NAMALWA (cell line): ENCODE measurements at regions not wholly inside any gene's neighbourhood (a gene's known extent, or its start where the extent isn't known, plus 50 kb on each side); places are given as distances from the start of the nearest gene placed in this dataset.
"Not testable (repeated sequence)": the region's sequence is repeated elsewhere in the genome, so short reads cannot be mapped to it uniquely, and the experiment has no call there.

ENCODE experiments used
- DNase-seq: peaks from one replicate; pipeline ENCODE4 v3.0.0-alpha.2; 2015; ENCODE audit warnings: low spot score

GRCh38 chr2:2896011-2896410, 481.6 kb downstream of the EIPR1 start:
- DNase-seq = no peak

- DNase-seq = not testable (repeated sequence)
Observed at GRCh38 chr2:2894011-2894410, 483.6 kb downstream of the EIPR1 start.

GRCh38 chr2:2892892-2893291, 484.7 kb downstream of the EIPR1 start:
- DNase-seq = no peak

- no peak for DNase-seq
Observed at GRCh38 chr2:2892378-2892777, 485.2 kb downstream of the EIPR1 start.

- no peak for DNase-seq
Observed at GRCh38 chr2:2890901-2891300, 486.7 kb downstream of the EIPR1 start.

GRCh38 chr2:2890246-2890645, 487.4 kb downstream of the EIPR1 start:
- no peak for DNase-seq

GRCh38 chr2:2889646-2890045, 488.0 kb downstream of the EIPR1 start:
- DNase-seq = no peak

GRCh38 chr2:2889141-2889540, 488.5 kb downstream of the EIPR1 start:
- DNase-seq = no peak

- no peak for DNase-seq
Observed at GRCh38 chr2:2887772-2888387, 489.7 kb downstream of the EIPR1 start.

- DNase-seq = no peak
Observed at GRCh38 chr2:2886922-2887321, 490.7 kb downstream of the EIPR1 start.

- DNase-seq = no peak
Observed at GRCh38 chr2:2881499-2881898, 496.1 kb downstream of the EIPR1 start.

- no peak for DNase-seq
Observed at GRCh38 chr2:2880938-2881337, 496.7 kb downstream of the EIPR1 start.

- DNase-seq = peak; percentile 20
Observed at GRCh38 chr2:2879781-2880180, 497.8 kb downstream of the EIPR1 start.

GRCh38 chr2:2879071-2879470, 498.5 kb downstream of the EIPR1 start:
- DNase-seq = no peak

- DNase-seq = no peak
Observed at GRCh38 chr2:2877427-2877826, 500.2 kb downstream of the EIPR1 start.

- DNase-seq = no peak
Observed at GRCh38 chr2:2876331-2877221, 501.0 kb downstream of the EIPR1 start.

- no peak for DNase-seq
Observed at GRCh38 chr2:2875831-2876230, 501.8 kb downstream of the EIPR1 start.

- DNase-seq = no peak
Observed at GRCh38 chr2:2875296-2875695, 502.3 kb downstream of the EIPR1 start.

- DNase-seq = no peak
Observed at GRCh38 chr2:2874805-2875204, 502.8 kb downstream of the EIPR1 start.

- no peak for DNase-seq
Observed at GRCh38 chr2:2874341-2874740, 503.3 kb downstream of the EIPR1 start.

- no peak for DNase-seq
Observed at GRCh38 chr2:2873450-2873811, 504.2 kb downstream of the EIPR1 start.

GRCh38 chr2:2872713-2873449, 504.7 kb downstream of the EIPR1 start:
- no peak for DNase-seq

- no peak for DNase-seq
Observed at GRCh38 chr2:2872309-2872617, 505.4 kb downstream of the EIPR1 start.
